HepG2 (cell line): ENCODE measurements at regions not wholly inside any gene's neighbourhood (a gene's known extent, or its start where the extent isn't known, plus 50 kb on each side); places are given as distances from the start of the nearest gene placed in this dataset.
A peak's percentile ranks its signal among the peaks of the same experiment; 100 is the strongest.

Experiments
- FOXA3 ChIP-seq: IDR thresholded peaks from 2 replicates; pipeline ENCODE4 v1.6.1; 2016; ENCODE audit warnings: missing genetic modification reagents, missing compliant biosample characterization
- FOXO1 ChIP-seq: sonication (generic); formaldehyde crosslinking; IDR thresholded peaks from 2 replicates; pipeline ENCODE4 v1.4.0; 2020; ENCODE audit warnings: missing genetic modification reagents
- HNF4A ChIP-seq: sonication (generic); formaldehyde crosslinking; IDR thresholded peaks from 2 replicates; pipeline ENCODE4 v1.4.0; 2020; ENCODE audit warnings: missing genetic modification reagents
- JARID2 ChIP-seq: sonication (generic); formaldehyde crosslinking; IDR thresholded peaks from 2 replicates; pipeline ENCODE4 v1.8.1; 2023; ENCODE audit warnings: missing genetic modification reagents, inconsistent platforms; ENCODE audit not compliant: insufficient replicate concordance
- MEF2D ChIP-seq: sonication (generic); formaldehyde crosslinking; IDR thresholded peaks from 2 replicates; pipeline ENCODE4 v1.5.1; 2020; ENCODE audit warnings: mild to moderate bottlenecking, missing genetic modification reagents
- NCOR1 ChIP-seq: fragments of 200-600 bp; sonication (generic); IDR thresholded peaks from 2 replicates; pipeline ENCODE4 v1.7.0; 2017; ENCODE audit warnings: antibody characterized with exemption, low read length, borderline replicate concordance
- NFATC3 ChIP-seq: sonication (generic); formaldehyde crosslinking; IDR thresholded peaks from 2 replicates; pipeline ENCODE4 v1.5.1; 2020; ENCODE audit warnings: mild to moderate bottlenecking, missing genetic modification reagents
- SALL2 ChIP-seq: sonication (generic); formaldehyde crosslinking; IDR thresholded peaks from 2 replicates; pipeline ENCODE4 v1.8.1; 2023; ENCODE audit warnings: mild to moderate bottlenecking, missing genetic modification reagents, inconsistent platforms
- TEAD2 ChIP-seq: sonication (generic); formaldehyde crosslinking; IDR thresholded peaks from 2 replicates; pipeline ENCODE4 v1.9.0; 2021; ENCODE audit warnings: missing genetic modification reagents
- THYN1 ChIP-seq: sonication (generic); formaldehyde crosslinking; IDR thresholded peaks from 2 replicates; pipeline ENCODE4 v1.8.1; 2023; ENCODE audit warnings: low read depth, mild to moderate bottlenecking, moderate library complexity, missing genetic modification reagents, borderline replicate concordance
- ZFP36 ChIP-seq: fragments of 150-350 bp; IDR thresholded peaks from 2 replicates; pipeline ENCODE4 v1.6.1; 2018; ENCODE audit warnings: borderline replicate concordance, low read length, low read depth; ENCODE audit not compliant: partially characterized antibody
- ZMAT3 ChIP-seq: sonication (generic); formaldehyde crosslinking; conservative IDR thresholded peaks from 2 replicates; pipeline ENCODE4 v1.7.0; 2021; ENCODE audit warnings: missing genetic modification reagents
- ZNF317 ChIP-seq: sonication (generic); formaldehyde crosslinking; IDR thresholded peaks from 2 replicates; pipeline ENCODE4 v1.5.0; 2020; ENCODE audit warnings: mild to moderate bottlenecking, missing genetic modification reagents
- ZNF431 ChIP-seq: sonication (generic); formaldehyde crosslinking; IDR thresholded peaks from 2 replicates; pipeline ENCODE4 v1.9.0; 2022; ENCODE audit warnings: missing genetic modification reagents, low read depth, mild to moderate bottlenecking, borderline replicate concordance
- ZNF543 ChIP-seq: sonication (generic); formaldehyde crosslinking; IDR thresholded peaks from 2 replicates; pipeline ENCODE4 v1.4.0; 2020; ENCODE audit warnings: mild to moderate bottlenecking, missing genetic modification reagents
- ZNF749 ChIP-seq: sonication (generic); formaldehyde crosslinking; IDR thresholded peaks from 2 replicates; pipeline ENCODE4 v1.8.0; 2022; ENCODE audit warnings: mild to moderate bottlenecking, missing genetic modification reagents, moderate library complexity, borderline replicate concordance
- TF ChIP-seq, protein P1 (sequence below): sonication (generic); formaldehyde crosslinking; IDR thresholded peaks from 2 replicates; pipeline ENCODE4 v1.5.1; 2020; ENCODE audit warnings: mild to moderate bottlenecking, missing genetic modification reagents, moderate library complexity
- TF ChIP-seq, protein P2 (sequence below): sonication (generic); formaldehyde crosslinking; IDR thresholded peaks from 2 replicates; pipeline ENCODE4 v1.8.1; 2023; ENCODE audit warnings: mild to moderate bottlenecking, missing genetic modification reagents
- TF ChIP-seq, protein P3 (sequence below): IDR thresholded peaks from 2 replicates; pipeline ENCODE4 v1.6.1; 2016; ENCODE audit warnings: missing compliant biosample characterization, missing genetic modification reagents, borderline replicate concordance
- TF ChIP-seq, protein P4 (sequence below): sonication (generic); formaldehyde crosslinking; IDR thresholded peaks from 2 replicates; pipeline ENCODE4 v1.5.1; 2020; ENCODE audit warnings: missing genetic modification reagents, mild to moderate bottlenecking, borderline replicate concordance

DNA sequence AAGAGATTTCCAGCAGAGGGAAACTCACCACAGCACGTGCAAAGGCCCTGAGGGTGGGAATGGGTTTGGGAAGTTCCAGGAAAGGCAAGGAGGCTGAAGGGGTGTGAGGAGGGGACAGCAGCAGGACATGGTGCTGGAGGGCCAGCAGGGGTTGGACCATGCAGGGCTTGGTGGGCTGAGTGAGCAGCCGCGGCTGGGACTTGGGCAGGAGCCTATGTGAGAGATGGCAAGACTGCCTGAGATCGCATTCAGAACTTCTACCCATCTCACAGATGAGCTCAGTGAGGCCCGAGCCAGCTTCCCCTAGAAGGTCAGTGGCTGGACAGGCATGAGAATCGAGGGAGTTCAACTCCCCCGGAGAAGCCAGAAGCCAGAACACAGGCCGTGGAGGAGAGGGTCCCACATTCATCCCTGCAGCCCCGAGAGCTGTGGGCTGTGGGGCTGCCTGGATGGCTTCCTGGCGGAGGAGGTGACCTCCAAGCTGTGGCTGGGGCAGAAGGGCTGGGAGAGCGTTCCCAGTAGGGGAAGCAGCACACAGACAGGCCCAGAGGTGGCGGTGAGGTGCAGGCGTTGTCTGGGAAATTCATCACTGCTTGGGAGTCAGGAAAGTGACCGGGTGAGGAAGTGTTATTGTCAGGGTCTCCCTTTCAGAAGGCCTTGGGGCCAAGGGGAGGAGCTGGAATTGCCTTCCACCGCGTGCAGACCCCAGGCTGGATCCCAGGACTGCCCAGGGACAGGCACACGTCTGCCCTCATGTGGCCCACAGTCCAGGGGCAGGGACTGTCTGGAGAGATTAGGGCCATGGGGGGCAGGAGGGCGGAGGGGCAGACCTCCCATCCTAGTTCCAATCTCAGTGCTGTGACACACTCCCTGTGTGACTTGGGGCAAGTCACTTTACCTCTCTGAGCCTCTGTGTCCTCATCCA lies 103.8 kb downstream of the CEBPB start (continued):
- TF ChIP-seq FOXO1 (CRISPR knock-in tag) (peak; percentile 52; the same call in 1 of the 2 replicates), TEAD2 (CRISPR knock-in tag) (no peak), HNF4A (no peak), THYN1 (CRISPR knock-in tag) (no peak), NCOR1 (no peak), ZNF749 (CRISPR knock-in tag) (no peak), SALL2 (peak; percentile 73; the same call in 1 of the 2 replicates), ZNF431 (CRISPR knock-in tag) (no peak), FOXA3 (no peak), ZFP36 (peak; percentile 78), JARID2 (CRISPR knock-in tag) (no peak), NFATC3 (no peak), ZMAT3 (CRISPR knock-in tag) (no peak), ZNF543 (CRISPR knock-in tag) (peak; percentile 87), MEF2D (peak; percentile 80), ZNF317 (CRISPR knock-in tag) (no peak; the same call in 1 of the 2 replicates)
- TF ChIP-seq, protein P1, sequence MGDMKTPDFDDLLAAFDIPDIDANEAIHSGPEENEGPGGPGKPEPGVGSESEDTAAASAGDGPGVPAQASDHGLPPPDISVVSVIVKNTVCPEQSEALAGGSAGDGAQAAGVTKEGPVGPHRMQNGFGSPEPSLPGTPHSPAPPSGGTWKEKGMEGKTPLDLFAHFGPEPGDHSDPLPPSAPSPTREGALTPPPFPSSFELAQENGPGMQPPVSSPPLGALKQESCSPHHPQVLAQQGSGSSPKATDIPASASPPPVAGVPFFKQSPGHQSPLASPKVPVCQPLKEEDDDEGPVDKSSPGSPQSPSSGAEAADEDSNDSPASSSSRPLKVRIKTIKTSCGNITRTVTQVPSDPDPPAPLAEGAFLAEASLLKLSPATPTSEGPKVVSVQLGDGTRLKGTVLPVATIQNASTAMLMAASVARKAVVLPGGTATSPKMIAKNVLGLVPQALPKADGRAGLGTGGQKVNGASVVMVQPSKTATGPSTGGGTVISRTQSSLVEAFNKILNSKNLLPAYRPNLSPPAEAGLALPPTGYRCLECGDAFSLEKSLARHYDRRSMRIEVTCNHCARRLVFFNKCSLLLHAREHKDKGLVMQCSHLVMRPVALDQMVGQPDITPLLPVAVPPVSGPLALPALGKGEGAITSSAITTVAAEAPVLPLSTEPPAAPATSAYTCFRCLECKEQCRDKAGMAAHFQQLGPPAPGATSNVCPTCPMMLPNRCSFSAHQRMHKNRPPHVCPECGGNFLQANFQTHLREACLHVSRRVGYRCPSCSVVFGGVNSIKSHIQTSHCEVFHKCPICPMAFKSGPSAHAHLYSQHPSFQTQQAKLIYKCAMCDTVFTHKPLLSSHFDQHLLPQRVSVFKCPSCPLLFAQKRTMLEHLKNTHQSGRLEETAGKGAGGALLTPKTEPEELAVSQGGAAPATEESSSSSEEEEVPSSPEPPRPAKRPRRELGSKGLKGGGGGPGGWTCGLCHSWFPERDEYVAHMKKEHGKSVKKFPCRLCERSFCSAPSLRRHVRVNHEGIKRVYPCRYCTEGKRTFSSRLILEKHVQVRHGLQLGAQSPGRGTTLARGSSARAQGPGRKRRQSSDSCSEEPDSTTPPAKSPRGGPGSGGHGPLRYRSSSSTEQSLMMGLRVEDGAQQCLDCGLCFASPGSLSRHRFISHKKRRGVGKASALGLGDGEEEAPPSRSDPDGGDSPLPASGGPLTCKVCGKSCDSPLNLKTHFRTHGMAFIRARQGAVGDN (CRISPR knock-in tag), result peak; percentile 83
- TF ChIP-seq, protein P2, sequence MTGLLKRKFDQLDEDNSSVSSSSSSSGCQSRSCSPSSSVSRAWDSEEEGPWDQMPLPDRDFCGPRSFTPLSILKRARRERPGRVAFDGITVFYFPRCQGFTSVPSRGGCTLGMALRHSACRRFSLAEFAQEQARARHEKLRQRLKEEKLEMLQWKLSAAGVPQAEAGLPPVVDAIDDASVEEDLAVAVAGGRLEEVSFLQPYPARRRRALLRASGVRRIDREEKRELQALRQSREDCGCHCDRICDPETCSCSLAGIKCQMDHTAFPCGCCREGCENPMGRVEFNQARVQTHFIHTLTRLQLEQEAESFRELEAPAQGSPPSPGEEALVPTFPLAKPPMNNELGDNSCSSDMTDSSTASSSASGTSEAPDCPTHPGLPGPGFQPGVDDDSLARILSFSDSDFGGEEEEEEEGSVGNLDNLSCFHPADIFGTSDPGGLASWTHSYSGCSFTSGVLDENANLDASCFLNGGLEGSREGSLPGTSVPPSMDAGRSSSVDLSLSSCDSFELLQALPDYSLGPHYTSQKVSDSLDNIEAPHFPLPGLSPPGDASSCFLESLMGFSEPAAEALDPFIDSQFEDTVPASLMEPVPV, result 0 out of 2 replicates have a peak, but pooled peaks have one; percentile 28
- TF ChIP-seq, protein P3, sequence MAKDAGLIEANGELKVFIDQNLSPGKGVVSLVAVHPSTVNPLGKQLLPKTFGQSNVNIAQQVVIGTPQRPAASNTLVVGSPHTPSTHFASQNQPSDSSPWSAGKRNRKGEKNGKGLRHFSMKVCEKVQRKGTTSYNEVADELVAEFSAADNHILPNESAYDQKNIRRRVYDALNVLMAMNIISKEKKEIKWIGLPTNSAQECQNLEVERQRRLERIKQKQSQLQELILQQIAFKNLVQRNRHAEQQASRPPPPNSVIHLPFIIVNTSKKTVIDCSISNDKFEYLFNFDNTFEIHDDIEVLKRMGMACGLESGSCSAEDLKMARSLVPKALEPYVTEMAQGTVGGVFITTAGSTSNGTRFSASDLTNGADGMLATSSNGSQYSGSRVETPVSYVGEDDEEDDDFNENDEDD (CRISPR knock-in tag), result no peak
- TF ChIP-seq, protein P4, sequence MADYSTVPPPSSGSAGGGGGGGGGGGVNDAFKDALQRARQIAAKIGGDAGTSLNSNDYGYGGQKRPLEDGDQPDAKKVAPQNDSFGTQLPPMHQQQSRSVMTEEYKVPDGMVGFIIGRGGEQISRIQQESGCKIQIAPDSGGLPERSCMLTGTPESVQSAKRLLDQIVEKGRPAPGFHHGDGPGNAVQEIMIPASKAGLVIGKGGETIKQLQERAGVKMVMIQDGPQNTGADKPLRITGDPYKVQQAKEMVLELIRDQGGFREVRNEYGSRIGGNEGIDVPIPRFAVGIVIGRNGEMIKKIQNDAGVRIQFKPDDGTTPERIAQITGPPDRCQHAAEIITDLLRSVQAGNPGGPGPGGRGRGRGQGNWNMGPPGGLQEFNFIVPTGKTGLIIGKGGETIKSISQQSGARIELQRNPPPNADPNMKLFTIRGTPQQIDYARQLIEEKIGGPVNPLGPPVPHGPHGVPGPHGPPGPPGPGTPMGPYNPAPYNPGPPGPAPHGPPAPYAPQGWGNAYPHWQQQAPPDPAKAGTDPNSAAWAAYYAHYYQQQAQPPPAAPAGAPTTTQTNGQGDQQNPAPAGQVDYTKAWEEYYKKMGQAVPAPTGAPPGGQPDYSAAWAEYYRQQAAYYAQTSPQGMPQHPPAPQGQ, result no peak
